Left colon (tissue), 2 donors: ENCODE measurements at regions not wholly inside any gene's neighbourhood (a gene's known extent, or its start where the extent isn't known, plus 50 kb on each side); places are given as distances from the start of the nearest gene placed in this dataset.
A peak's percentile ranks its signal among the peaks of the same experiment; 100 is the strongest.

Experiments used
- ATAC-seq: fragments of 200-7000 bp; cut with Tn5 transposase; one replicate; pipeline ENCODE4 v1.9.1; 2020; ENCODE audit warnings: mild to moderate bottlenecking, moderate library complexity
- DNase-seq, 2 donors: peaks; one replicate each; pipeline ENCODE4 v3.0.0-alpha.2; 2020
- intact Hi-C, 2 donors: fragments of 100-400 bp; cut with DNase I in 1 of 2; cut with micrococcal nuclease in 1 of 2; formaldehyde crosslinking; loops; one replicate each; pipeline versions ENCODE4 v1.11.2 to v1.14.0; 2022; cut with DNase I, micrococcal nuclease
- donor health status: DM: no; HTN: no; CAD: no.
- donor health status: DM: yes; HTN: yes; CAD: no.

GRCh38 chr7:25994433-25994994, 157.5 kb upstream of the NFE2L3 start:
- peak; percentile 15 for ATAC-seq
- intact Hi-C loops: no loop called here

GRCh38 chr7:25995216-25995615, 156.8 kb upstream of the NFE2L3 start:
- intact Hi-C loops: no loop called here
- no peak for ATAC-seq
- no peak for DNase-seq

More at GRCh38 chr7:25994433-25994994, 157.5 kb upstream of the NFE2L3 start:
- no peak for DNase-seq

GRCh38 chr7:25996006-25996408, 156.0 kb upstream of the NFE2L3 start:
- intact Hi-C loops: no loop called here
- DNase-seq (no peak), ATAC-seq (no peak)

GRCh38 chr7:25998499-25998898, 153.5 kb upstream of the NFE2L3 start:
- DNase-seq: no peak
- intact Hi-C loops: no loop called here
- ATAC-seq: no peak

- intact Hi-C loops: no loop called here
- no peak for DNase-seq
- no peak for ATAC-seq
These were observed 151.2 kb upstream of the NFE2L3 start for GRCh38 chr7:26000841-26001240.

GRCh38 chr7:26001662-26002244, 150.2 kb upstream of the NFE2L3 start:
- DNase-seq (no peak), ATAC-seq (peak; percentile 63)
- intact Hi-C loops: no loop called here

GRCh38 chr7:26005683-26006410, 146.2 kb upstream of the NFE2L3 start:
- DNase-seq (peak; percentile 44 to 52), ATAC-seq (peak; percentile 73)
- intact Hi-C loops: no loop called here

- intact Hi-C loops: no loop called here
- ATAC-seq (no peak), DNase-seq (no peak)
These were observed 145.6 kb upstream of the NFE2L3 start for GRCh38 chr7:26006426-26006825.

GRCh38 chr7:26007510-26007909, 144.5 kb upstream of the NFE2L3 start:
- DNase-seq (no peak), ATAC-seq (no peak)
- intact Hi-C loops: no loop called here

GRCh38 chr7:26008428-26008827, 143.6 kb upstream of the NFE2L3 start:
- DNase-seq: no peak
- ATAC-seq: no peak
- intact Hi-C loops: no loop called here

GRCh38 chr7:26011039-26011696, 140.8 kb upstream of the NFE2L3 start:
- DNase-seq (no peak), ATAC-seq (no peak)
- intact Hi-C loops: no loop called here

GRCh38 chr7:26013551-26014083, 138.4 kb upstream of the NFE2L3 start:
- no peak for DNase-seq
- intact Hi-C loops: no loop called here
- no peak for ATAC-seq

- ATAC-seq (no peak), DNase-seq (no peak)
- intact Hi-C loops: no loop called here
These were observed 129.0 kb upstream of the NFE2L3 start for GRCh38 chr7:26022982-26023381.

- DNase-seq (no peak), ATAC-seq (no peak)
- intact Hi-C loops: no loop called here
These were observed 122.1 kb upstream of the NFE2L3 start for GRCh38 chr7:26029911-26030310.

GRCh38 chr7:26034391-26034790, 117.6 kb upstream of the NFE2L3 start:
- ATAC-seq: no peak
- DNase-seq: no peak
- intact Hi-C loops: no loop called here

- ATAC-seq (no peak), DNase-seq (no peak)
- intact Hi-C loops: no loop called here
These were observed 116.4 kb upstream of the NFE2L3 start for GRCh38 chr7:26035552-26035951.

- intact Hi-C loops: no loop called here
- DNase-seq (no peak), ATAC-seq (no peak)
These were observed 115.9 kb upstream of the NFE2L3 start for GRCh38 chr7:26036092-26036491.

- intact Hi-C loops: no loop called here
- DNase-seq: no peak
- ATAC-seq: no peak
These were observed 113.6 kb upstream of the NFE2L3 start for GRCh38 chr7:26038201-26038990.

GRCh38 chr7:26040085-26040484, 111.9 kb upstream of the NFE2L3 start:
- DNase-seq (no peak), ATAC-seq (no peak)
- intact Hi-C loops: no loop called here
